Muscle layer of colon (tissue), 2 donors: ENCODE measurements at regions not wholly inside any gene's neighbourhood (a gene's known extent, or its start where the extent isn't known, plus 50 kb on each side); places are given as distances from the start of the nearest gene placed in this dataset.

ENCODE experiments used
- H3K27ac ChIP-seq: one replicate; pipeline ENCODE4 v1.7.0; 2013; ENCODE audit warnings: low read depth, mild to moderate bottlenecking, low read length, moderate library complexity
- H3K27me3 ChIP-seq, 2 donors: one replicate each; pipeline ENCODE4 v1.7.0; 2013; ENCODE audit warnings: low read length in 2 of 2, mild to moderate bottlenecking in 2 of 2; ENCODE audit not compliant: insufficient read depth in 2 of 2, control insufficient read depth in 1 of 2
- H3K36me3 ChIP-seq: one replicate; pipeline ENCODE4 v1.7.0; 2013; ENCODE audit warnings: mild to moderate bottlenecking, low read length; ENCODE audit not compliant: insufficient read depth
- H3K4me1 ChIP-seq: one replicate; pipeline ENCODE4 v1.7.0; 2013; ENCODE audit warnings: mild to moderate bottlenecking, low read length; ENCODE audit not compliant: insufficient read depth
- H3K4me3 ChIP-seq, 2 donors: one replicate each; pipeline ENCODE4 v1.7.0; 2013; ENCODE audit warnings: low read length in 2 of 2, low read depth in 1 of 2, mild to moderate bottlenecking in 1 of 2, moderate library complexity in 1 of 2
- H3K9ac ChIP-seq: one replicate; pipeline ENCODE4 v1.7.0; 2013; ENCODE audit warnings: low read length
- H3K9me3 ChIP-seq: one replicate; pipeline ENCODE4 v1.7.0; 2013; ENCODE audit warnings: mild to moderate bottlenecking, low read length
- donor health status: abdominal sarcoma.
- donor health status: Adenocarcinoma of cecum.

DNA sequence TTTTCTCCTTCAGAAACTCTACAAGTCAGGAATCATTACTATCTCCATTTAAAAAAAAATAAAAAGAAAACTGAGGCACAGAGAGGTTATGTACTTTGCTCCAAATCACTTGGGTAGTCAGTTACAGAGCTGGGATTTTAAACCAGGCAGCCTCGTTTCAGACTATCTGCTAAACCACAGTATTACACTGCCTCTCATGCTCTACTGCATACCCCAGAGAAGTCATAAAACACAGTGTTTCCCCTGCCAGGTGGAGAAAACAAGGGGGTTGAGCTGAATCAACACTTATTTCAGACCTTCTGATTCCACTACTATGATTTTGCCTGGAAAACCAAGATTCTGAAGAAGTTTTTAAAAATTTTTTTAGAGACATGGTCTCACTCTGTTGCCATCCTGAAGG, 132.9 kb upstream of the POU2AF2 start:
- Histone ChIP-seq H3K4me3 (no peak overlapping the region), H3K27me3 (no peaks in the 10 kb centered on the region), H3K9me3 (no peaks in the 10 kb centered on the region), H3K27ac (no peak overlapping the region), H3K4me1 (no peaks in the 10 kb centered on the region), H3K9ac (no peak overlapping the region), H3K36me3 (no peaks in the 10 kb centered on the region)

DNA sequence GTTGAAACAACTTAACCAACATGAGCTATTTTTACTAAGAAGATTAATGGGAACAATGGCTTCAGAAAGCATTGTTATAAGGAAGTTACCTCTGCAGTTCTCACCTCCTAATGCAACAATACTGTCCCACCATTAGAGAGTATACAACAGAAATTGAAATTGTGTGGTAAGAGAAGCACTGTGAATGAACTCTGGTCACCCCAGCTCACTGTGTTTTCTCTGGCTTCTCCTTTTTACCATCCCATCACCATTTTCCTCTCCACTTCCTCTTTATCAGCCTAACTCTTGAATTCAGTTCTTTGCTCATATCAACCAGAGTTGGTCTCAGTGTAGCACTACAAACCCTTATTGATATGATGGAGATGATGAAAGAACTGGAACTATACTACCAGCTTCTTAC, 138.0 kb upstream of the POU2AF2 start:
- no peak overlapping the region for H3K4me3 ChIP-seq
- no peaks in the 10 kb centered on the region for H3K27me3 ChIP-seq
- no peak overlapping the region for H3K27ac ChIP-seq
- no peaks in the 10 kb centered on the region for H3K36me3 ChIP-seq
- no peaks in the 10 kb centered on the region for H3K9me3 ChIP-seq
- no peaks in the 10 kb centered on the region for H3K4me1 ChIP-seq
- no peak overlapping the region for H3K9ac ChIP-seq

DNA sequence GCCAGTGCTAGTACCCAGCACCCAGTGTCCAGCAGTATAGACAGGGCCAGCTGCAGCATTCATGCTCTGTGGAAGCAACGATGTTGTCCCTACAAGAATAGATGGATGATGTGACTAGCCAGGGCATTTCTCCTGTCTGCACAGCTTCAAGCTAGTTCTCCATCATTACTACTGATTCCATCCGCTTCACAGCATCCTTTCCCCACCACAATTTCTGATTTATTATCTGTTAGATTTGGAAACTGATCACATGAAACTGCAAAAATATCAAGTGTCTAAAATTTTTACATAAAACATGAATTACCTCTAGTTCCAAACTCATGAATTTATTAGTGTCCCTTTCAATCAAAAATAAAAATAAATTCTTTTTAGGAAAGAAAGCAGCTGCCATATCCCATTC, 138.9 kb upstream of the POU2AF2 start:
- H3K9ac ChIP-seq, result no peak overlapping the region
- no peak overlapping the region for H3K4me3 ChIP-seq
- no peak overlapping the region for H3K27ac ChIP-seq
- H3K27me3 ChIP-seq, result no peaks in the 10 kb centered on the region
- H3K4me1 ChIP-seq, result no peaks in the 10 kb centered on the region
- no peaks in the 10 kb centered on the region for H3K36me3 ChIP-seq
- H3K9me3 ChIP-seq, result no peaks in the 10 kb centered on the region

DNA sequence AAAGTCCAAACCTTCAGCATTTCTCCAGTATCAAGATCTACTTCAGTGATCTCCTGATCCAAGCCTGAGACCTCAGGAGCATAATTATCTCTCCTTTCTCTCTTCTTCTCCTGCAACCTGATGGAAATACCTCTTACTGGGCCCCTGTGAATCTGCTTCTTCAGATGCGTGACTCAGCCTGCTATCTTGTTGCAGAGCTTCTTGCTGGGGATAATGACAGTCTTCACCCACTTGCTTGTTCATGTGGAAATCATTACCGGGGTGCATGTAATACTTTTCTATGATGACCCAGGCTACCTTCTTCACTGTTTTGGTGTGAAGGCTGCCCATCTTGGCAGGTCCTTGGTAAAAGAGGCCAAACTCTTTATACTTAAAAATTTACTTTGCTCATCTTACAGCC, 140.0 kb upstream of the POU2AF2 start:
- H3K4me1 ChIP-seq, result no peaks in the 10 kb centered on the region
- no peak overlapping the region for H3K9ac ChIP-seq
- H3K9me3 ChIP-seq, result no peaks in the 10 kb centered on the region
- no peak overlapping the region for H3K4me3 ChIP-seq
- no peak overlapping the region for H3K27ac ChIP-seq
- H3K36me3 ChIP-seq, result no peaks in the 10 kb centered on the region
- no peaks in the 10 kb centered on the region for H3K27me3 ChIP-seq

DNA sequence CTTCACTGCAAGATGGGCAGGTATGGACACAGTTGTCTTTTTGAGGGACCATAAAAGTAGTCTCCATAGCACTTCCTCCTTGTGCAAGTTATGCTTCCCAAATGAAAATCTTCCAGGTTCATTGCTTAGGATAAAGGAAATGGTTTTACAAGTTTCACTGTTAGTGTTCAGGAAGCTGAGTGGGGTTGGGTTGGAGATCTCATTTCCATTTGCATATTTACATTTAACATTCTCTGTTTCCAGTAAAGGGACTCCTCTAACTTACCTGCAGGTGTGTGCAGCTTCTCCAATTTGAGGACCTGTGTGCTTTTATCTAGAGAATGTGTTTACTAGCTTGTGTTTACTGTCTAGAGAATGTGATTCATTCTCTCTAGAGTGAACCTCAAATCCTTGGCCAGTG, 141.3 kb upstream of the POU2AF2 start:
- Histone ChIP-seq H3K9me3 (no peaks in the 10 kb centered on the region), H3K27me3 (no peaks in the 10 kb centered on the region), H3K4me1 (no peaks in the 10 kb centered on the region), H3K4me3 (no peak overlapping the region), H3K36me3 (no peaks in the 10 kb centered on the region), H3K9ac (no peak overlapping the region), H3K27ac (no peak overlapping the region)

DNA sequence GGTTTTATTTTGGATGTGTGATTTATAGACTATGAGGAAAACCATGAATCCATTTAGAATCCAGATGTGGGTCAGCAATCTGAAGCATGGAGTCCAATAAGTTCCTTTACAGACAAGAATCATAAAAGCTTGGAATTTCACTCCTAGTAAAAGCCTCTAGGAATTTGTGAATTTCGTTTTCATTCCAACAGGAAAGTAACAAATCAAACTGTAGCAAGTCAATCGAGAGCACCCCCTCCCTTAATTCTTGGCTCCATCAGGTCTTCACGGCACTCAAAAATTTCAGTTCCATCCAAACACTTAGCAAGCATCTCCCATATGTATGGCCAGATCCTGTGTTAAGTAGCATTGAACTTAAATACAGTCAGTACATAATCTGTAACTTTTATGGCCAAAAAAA, 143.6 kb upstream of the POU2AF2 start:
- H3K9me3 ChIP-seq, result no peaks in the 10 kb centered on the region
- no peak overlapping the region for H3K27ac ChIP-seq
- H3K4me1 ChIP-seq, result no peaks in the 10 kb centered on the region
- H3K27me3 ChIP-seq, result no peaks in the 10 kb centered on the region
- H3K9ac ChIP-seq, result no peak overlapping the region
- no peak overlapping the region for H3K4me3 ChIP-seq
- H3K36me3 ChIP-seq, result no peaks in the 10 kb centered on the region

DNA sequence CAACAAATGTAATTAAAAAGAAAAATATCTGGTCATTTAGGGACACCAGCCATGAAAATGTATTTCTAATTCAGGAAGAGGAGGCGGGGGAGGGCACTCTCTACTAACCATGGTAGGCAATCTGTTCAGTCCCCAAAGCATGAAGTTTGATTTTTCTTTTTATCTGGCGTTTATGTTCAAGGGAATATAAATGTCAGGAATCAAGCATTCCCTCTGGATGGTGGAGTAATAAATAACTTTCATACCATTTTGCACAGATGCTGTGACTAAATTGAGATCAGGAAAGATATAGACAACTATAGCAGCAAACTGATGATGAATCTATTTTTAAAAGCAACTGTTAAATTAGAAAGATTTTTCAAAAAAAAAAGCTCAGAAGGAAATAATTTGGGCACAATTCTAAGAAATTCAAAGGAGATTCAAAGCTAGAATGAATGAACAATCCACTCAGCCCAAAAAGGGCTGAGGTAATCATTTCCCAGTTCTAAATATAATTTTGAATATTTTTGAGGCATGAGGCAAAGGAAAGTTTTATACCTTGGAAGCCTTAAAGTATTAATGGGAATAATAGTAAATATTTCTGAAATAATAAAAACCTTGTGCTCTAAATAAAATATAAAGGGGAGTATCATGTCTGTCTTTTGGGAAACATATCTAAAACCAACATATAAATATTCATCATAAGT, 146.4 kb upstream of the POU2AF2 start:
- Histone ChIP-seq H3K9me3 (no peaks in the 10 kb centered on the region), H3K27ac (no peak overlapping the region), H3K36me3 (no peaks in the 10 kb centered on the region), H3K9ac (no peak overlapping the region), H3K4me1 (no peaks in the 10 kb centered on the region), H3K27me3 (no peaks in the 10 kb centered on the region), H3K4me3 (no peak overlapping the region)

DNA sequence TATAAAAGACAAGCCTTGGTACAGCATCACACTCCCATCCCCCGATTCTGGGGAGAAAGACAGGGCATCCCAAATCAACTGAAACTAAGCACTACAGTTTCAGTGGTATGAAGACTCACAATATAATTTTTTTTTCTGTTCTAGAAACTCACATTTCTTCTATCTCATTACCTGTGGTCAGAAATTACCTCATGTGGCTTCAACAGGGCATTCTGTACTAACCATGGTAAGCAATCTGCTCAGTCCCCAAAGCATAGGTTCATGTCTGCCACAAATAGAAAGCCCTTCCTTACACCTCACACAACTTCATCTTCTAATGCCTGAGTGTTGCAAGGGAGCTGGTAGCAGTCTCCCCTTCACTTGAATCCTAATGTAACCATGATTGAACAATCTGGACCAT, 147.4 kb upstream of the POU2AF2 start:
- no peaks in the 10 kb centered on the region for H3K9me3 ChIP-seq

DNA sequence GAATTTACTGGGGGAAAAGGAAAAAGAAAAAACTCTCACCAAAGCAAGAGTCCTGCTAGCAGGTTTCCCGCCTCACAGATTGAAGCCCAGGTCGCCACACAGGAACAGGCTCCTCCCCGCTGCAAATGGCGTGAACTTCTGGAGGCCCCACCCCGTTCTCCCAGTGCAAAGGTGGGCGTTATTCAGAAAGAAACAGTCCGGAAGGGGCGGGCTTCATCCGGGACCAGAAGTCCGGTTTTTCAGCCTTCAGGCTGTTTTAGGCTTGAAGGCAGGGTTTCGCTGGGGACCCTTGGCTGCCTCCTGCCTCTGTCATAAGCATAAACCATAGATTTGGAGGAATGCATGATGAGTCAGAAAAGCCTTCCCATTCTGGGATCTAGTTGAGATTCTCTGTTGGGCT, 148.3 kb upstream of the POU2AF2 start:
- Histone ChIP-seq H3K4me3 (peak overlapping the region in 1 of 2 donors; percentile 42), H3K36me3 (no peaks in the 10 kb centered on the region), H3K27me3 (no peaks in the 10 kb centered on the region), H3K9me3 (no peaks in the 10 kb centered on the region), H3K27ac (no peak overlapping the region), H3K4me1 (no peaks in the 10 kb centered on the region), H3K9ac (no peak overlapping the region)

More for the DNA sequence above, 147.4 kb upstream of the POU2AF2 start:
- Histone ChIP-seq H3K9ac (no peak overlapping the region), H3K27me3 (no peaks in the 10 kb centered on the region), H3K4me1 (no peaks in the 10 kb centered on the region), H3K27ac (no peak overlapping the region), H3K4me3 (no peak overlapping the region), H3K36me3 (no peaks in the 10 kb centered on the region)

DNA sequence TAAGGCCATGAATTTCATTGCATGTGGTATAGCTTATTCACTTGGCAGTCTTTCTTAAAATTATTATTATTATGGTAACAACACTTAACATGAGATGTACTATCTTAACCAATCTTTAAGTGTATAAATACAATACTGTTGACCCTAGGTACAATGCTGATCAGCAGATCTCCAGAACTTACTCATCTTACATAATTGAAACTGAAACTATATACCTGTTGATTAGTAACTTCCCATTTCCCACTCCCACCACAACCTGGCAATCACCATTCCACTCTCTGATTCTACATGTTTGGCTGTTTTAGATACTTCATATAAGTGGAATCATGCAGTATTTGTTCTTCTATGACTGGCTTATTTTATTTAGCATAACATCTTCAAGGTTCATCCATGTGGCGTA, 150.2 kb upstream of the POU2AF2 start:
- H3K4me3 ChIP-seq, result no peak overlapping the region
- H3K9ac ChIP-seq, result no peak overlapping the region
- H3K36me3 ChIP-seq, result no peaks in the 10 kb centered on the region
- H3K27me3 ChIP-seq, result no peaks in the 10 kb centered on the region
- no peak overlapping the region for H3K27ac ChIP-seq
- no peaks in the 10 kb centered on the region for H3K4me1 ChIP-seq
- H3K9me3 ChIP-seq, result no peaks in the 10 kb centered on the region

DNA sequence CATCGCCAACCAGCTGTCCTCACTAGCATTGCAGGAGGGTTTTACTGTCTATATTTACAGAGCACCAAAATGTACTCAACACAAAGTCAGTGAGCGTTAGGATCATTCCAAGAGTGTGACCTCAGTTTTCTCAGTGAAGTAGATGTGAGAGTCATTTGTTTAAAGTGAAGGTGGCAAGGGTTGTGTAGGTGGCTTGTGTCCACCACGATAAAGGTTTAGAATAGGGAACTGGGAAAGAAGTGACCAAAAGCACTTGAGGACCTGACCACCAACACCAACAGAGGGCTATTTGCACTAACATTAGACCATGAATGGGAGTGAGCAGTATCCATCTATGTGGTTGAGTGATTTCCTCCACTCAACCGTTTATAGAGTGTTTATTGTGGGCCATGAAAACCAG, 152.5 kb upstream of the POU2AF2 start:
- Histone ChIP-seq H3K4me3 (no peak overlapping the region), H3K9ac (no peak overlapping the region), H3K36me3 (no peaks in the 10 kb centered on the region), H3K27ac (no peak overlapping the region), H3K27me3 (no peaks in the 10 kb centered on the region), H3K9me3 (no peaks in the 10 kb centered on the region), H3K4me1 (no peaks in the 10 kb centered on the region)

DNA sequence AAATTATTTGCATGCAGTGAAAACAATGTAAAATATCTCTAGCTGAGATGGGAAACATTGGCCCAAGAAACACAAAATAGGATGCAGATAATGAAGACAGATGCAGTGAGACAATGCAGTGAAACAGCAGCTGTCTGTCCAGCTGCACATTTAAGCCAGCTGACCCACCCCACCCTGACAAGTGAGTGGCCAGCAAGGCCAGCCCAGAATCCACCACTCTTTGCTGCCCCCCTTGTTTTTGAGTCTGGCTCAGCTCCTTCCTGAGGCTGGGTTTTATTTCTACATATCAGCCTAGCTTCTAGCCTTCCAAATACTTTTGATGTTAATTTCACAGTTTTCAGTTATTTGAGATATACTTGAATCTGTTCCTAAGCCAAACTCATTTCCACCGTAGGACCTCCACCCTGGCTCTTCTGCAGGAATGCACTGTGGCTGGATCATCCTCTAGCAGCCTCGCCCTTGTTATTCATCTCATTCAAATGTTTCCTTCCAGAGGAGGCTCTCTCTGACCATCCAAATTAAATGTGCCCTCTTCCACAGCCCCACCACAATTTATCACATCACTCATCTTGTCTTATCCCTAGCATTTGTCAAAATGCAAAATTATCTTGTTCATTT, 154.1 kb upstream of the POU2AF2 start:
- H3K36me3 ChIP-seq, result no peaks in the 10 kb centered on the region
- no peaks in the 10 kb centered on the region for H3K4me1 ChIP-seq
- no peaks in the 10 kb centered on the region for H3K9me3 ChIP-seq
- H3K27me3 ChIP-seq, result no peaks in the 10 kb centered on the region
- no peak overlapping the region for H3K27ac ChIP-seq
- H3K9ac ChIP-seq, result no peak overlapping the region
- no peak overlapping the region for H3K4me3 ChIP-seq
